HG03095 (cell line): ENCODE measurements at regions not wholly inside any gene's neighbourhood (a gene's known extent, or its start where the extent isn't known, plus 50 kb on each side); places are given as distances from the start of the nearest gene placed in this dataset.

Experiments used
- ATAC-seq: cut with Tn5 transposase; IDR thresholded peaks from one replicate; pipeline ENCODE4 v1.9.1; 2021; ENCODE audit warnings: moderate library complexity; ENCODE audit not compliant: unreplicated experiment

GRCh38 chr6:11332463-11332862 lies 100.0 kb upstream of the NEDD9 start:
- ATAC-seq, result no peak

DNA sequence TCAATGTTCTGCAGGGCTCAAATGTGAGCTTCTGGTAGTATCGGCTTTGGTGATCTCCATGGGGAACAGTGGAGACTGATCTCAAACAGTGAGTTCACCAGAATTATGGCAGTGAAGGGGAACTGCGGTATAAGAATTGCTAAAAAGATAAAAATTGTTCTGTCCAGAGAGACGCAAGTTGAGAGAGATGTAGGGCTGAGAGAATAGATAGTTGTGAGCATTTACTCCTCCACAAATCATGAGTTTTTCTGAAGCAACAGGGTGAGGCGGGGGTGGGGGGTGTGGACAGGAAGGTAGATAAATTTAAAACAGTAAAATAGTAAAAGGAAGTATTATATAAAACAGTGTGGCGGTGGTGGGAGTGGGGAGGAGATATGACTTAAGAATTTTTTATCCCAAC lies 98.6 kb upstream of the NEDD9 start:
- ATAC-seq, result no peak

DNA sequence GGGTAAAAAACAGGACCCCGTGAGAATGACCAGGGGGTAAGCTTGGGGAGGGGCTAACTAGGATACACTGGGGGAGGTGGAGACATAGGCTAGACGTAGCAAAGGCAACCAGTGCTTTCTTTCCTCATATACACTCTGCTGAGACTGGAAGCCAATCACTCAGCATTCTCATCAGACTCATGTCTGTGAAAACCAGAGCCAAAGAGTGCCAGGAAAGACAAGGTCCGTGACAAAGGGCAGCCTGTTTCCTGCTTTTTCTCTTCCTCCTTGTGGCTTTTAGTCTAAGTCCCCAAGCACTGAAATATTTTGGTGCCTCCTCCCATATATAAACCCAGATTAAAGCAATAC lies 97.9 kb upstream of the NEDD9 start:
- ATAC-seq, result no peak

GRCh38 chr6:11329726-11330412 lies 97.4 kb upstream of the NEDD9 start:
- ATAC-seq, result no peak

DNA sequence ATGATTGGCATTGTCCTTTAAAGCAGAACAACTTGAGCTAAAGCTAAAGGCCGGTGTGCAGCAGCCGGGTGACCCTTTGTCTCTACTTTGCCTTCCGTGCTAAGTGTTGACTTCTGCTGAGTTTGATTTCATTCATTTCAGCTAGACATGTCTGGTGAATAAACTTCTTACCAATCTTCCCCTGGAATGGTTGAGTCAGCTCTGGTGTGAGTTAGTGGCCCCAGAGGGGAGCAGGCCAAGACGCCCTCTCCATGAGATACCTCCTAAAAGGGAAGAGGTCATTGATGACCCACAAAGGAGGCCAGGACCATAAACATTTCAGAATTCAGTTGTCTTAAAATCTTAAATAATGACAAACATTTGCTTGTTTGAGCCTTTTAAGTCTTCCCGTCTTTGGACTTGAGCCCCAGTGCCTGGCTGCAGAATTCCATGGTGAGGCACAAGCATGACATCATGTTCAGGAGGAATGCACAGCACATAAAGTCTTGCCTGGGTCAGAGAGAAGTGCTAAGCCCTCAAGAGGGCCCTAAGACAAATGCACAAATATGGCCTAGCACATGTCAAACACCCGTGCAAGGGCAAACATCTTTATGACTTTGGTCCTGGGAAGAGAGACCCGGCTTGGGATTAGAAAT lies 96.3 kb upstream of the NEDD9 start:
- no peak for ATAC-seq

DNA sequence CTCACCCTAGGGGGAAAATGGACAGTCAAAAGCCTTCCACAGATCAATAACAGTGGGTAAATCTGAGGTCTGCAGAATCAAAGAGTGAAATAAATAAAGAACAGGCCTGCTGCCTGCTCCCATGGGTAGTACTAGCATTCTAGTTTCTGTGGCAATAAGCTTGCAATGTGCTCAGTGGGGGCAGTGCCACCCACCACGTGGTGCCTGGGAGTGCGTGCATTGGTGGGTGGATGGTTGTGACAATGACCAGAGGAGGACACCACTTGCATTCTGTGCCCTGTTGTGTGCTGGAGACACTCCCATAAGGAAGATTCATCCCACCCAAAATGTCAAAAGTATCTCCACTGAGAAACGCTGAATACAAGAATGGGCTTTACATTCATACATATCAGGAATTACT lies 95.5 kb upstream of the NEDD9 start:
- ATAC-seq, result no peak

GRCh38 chr6:11326116-11326515 lies 93.6 kb upstream of the NEDD9 start:
- no peak for ATAC-seq

DNA sequence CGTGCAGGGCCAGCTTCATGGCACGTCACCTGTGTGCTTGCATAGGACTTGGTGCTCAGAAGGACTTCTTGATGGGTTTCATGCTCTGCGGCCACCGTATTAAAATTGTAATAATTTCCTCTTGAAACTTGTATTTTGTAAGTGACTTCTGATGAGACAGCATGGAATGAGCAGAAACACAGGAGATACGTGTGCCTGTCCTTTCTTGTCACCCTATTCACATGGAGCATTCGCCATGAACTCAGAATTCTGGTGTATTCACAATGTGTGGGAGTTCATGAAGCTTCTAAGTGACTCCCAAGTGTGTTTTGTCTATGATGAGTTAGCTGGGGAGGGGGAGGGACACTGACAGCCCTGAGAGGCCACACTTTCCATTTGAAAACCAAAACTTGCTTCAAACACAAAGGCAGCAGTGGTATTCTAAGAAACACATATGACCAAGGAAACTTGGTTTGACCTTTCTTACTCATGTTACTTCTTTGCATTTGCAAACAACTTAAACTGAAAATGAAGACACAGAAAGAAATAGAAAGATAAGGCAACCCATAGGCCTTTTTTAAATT lies 92.1 kb upstream of the NEDD9 start:
- ATAC-seq, result peak; percentile 80

- no peak for ATAC-seq
Measured at GRCh38 chr6:11323666-11324452, 91.4 kb upstream of the NEDD9 start.

GRCh38 chr6:11322252-11322885 lies 89.9 kb upstream of the NEDD9 start:
- no peak for ATAC-seq

- ATAC-seq, result no peak
Measured at GRCh38 chr6:11320914-11321597, 88.6 kb upstream of the NEDD9 start.

DNA sequence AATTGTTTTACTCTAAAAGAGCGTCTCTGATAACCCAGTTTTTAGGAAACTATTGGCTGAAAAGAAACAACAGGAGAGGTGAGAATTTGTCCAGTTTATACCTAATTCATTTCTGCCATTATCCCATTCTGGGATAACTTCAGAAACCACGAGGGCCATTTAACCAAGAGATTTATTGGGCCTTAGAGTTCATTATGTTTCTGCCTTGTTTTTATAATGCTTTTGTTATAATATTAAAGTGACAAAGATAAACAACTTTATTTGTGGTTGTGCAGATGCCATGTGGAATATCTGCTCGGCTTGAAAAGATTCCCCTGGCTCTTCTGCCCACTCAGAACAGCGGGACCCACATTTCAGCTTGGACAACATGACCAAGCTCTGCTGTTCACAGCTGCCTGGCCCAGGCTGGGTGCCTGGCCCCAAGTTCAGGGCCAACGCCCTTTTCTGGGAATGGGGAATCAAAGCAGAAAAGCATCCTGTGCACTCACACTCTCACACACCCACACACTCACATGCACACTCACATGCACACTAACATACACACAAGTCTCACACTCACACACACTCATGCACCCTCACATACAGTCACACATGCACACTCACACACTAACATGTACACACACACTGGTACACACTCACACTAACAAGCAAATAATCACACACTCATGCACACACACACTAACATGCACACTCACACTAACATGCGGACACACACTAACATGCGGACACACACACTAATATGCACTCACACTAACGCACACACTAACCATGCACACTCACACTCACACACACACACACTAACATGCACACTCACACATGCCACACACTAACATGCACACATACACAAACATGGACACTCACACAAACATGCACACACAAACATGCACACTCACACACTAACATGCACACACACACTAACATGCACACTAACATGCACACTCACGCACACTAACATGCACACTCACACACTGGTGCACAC lies 86.7 kb upstream of the NEDD9 start:
- no peak for ATAC-seq

DNA sequence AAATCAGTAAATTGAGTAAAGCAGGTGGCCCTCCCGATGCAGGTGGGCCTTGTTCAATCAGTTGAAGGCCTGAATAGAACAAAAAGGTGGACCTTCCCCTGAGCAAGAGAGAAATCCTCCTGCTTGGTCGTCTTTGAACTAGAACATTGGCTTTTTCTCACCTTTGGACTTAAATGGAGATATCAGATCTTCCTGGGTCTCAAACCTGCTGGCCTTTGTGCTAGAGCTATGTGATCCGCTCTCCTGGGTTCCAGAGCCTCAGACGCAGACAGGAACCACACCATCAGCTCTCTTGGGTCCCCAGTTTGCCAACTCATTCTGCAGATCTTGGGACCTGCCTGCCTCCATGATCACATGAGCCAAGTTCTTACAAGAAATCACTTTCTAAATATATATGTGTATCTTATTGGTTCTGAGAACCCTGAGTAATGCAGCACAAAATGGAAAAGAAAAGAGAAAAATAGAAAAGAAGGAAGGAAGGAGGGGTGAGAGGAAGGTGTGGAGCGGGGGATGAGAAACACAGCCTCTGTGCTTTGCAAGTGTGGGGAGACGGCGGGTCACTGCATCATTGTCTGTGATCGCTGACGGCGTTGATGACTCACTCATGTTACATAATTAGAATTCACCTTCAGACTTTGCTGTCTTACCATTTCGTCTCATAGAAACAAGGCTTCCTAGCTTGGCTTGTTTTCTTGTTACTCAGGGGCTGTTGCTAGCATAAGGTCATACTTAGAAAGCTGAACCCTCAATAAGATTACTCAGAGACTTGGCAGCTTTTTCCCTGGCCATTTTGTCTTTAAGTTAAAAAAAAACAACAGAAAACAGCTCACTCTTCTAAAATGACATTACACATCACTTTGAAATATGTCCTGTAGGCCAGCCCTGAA lies 85.7 kb upstream of the NEDD9 start:
- peak; percentile 83 for ATAC-seq

DNA sequence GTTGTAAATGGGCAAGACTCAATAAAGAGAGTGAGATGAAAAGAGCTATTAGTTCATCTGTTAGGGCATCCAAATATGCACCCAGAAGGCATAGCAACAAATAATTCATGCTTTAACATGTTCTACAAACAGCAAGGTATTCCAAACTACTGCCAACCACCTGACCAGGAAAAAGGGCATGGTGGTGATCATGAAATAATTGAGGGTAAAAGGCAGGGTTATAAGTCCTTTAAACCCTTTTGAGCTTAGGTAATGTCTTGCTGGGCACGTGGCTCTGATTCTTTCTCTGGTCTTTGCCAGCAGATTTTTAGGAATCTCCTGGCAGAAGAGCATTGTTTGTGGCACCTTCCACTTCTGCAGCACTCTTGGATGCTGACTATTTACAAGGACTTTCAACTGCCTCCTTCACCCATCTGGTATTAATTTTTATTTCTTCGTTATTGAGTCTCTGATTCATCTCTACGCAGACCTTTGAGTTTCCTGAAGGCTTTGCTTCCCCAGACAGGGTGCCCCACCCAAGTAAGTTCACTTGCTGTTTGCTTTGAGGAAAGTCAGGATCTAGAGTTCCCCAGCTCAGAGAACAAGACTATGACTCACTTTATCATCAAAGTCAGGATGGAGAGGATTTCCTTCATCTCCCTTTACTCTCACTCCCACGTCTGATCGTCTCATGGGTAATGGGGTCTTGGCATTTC lies 83.4 kb upstream of the NEDD9 start:
- ATAC-seq, result no peak

DNA sequence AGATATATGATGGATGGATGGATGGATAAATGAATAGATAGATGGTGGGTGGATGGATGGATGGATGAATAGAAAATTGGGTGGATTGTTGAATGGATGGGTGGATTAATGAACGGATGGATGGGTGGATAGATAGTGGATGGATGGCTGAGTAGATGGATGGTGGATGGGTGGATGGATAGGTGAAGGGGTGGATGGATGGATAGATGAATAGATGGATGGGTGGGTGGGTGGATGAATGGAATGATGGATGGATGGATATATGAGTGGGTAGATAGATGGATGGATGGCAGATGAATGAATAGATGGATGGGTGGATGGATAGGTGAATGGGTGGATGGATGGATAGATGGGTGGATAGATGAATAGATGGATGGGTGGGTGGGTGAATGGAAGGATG lies 80.7 kb upstream of the NEDD9 start:
- no peak for ATAC-seq

- ATAC-seq, result no peak
Measured at GRCh38 chr6:11311970-11312369, 79.5 kb upstream of the NEDD9 start.

- ATAC-seq, result no peak
Measured at GRCh38 chr6:11309947-11310665, 77.6 kb upstream of the NEDD9 start.
